Dermis microvascular lymphatic vessel endothelial cell (primary cell): ENCODE measurements at regions not wholly inside any gene's neighbourhood (a gene's known extent, or its start where the extent isn't known, plus 50 kb on each side); places are given as distances from the start of the nearest gene placed in this dataset.

ENCODE experiments used
- DNase-seq, 2 donors: peaks; one replicate each; pipeline versions ENCODE4 v3.0.0 to v3.0.0-alpha.2; 2010; ENCODE audit warnings: low read depth in 2 of 2

DNA sequence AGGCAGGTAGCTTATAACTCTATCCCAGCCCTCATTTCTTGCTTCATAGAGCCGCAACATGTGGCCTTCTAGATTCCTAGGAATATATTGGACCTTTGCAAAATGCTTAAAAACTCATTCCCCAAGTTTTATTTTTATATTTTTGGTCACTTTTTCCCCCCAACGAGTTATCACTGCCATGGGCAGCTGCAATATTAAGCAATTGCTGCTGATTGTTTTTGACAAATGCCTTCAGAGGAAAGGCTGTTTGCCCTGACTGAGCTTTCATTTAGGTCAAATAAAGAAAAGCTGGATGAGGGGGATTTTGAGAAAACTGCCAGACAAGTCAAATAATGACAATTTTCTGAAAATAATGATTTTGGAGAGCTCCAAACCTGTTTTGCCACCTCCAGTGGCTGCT is 976.9 kb upstream of the MBL2 start:
- no peak for DNase-seq

- no peak for DNase-seq
These were observed 975.7 kb upstream of the MBL2 start for GRCh38 chr10:53748319-53748718.

- DNase-seq, result no peak
These were observed 972.2 kb upstream of the MBL2 start for GRCh38 chr10:53744746-53745145.

- no peak for DNase-seq
These were observed 971.6 kb upstream of the MBL2 start for GRCh38 chr10:53744176-53744575.

- no peak for DNase-seq
These were observed 964.5 kb upstream of the MBL2 start for GRCh38 chr10:53737132-53737531.

- no peak for DNase-seq
These were observed 954.3 kb upstream of the MBL2 start for GRCh38 chr10:53726921-53727320.

- no peak for DNase-seq
These were observed 952.0 kb upstream of the MBL2 start for GRCh38 chr10:53724581-53724980.

GRCh38 chr10:53719658-53720057 is 947.1 kb upstream of the MBL2 start:
- DNase-seq, result no peak

GRCh38 chr10:53716156-53716555 is 943.6 kb upstream of the MBL2 start:
- no peak for DNase-seq

DNA sequence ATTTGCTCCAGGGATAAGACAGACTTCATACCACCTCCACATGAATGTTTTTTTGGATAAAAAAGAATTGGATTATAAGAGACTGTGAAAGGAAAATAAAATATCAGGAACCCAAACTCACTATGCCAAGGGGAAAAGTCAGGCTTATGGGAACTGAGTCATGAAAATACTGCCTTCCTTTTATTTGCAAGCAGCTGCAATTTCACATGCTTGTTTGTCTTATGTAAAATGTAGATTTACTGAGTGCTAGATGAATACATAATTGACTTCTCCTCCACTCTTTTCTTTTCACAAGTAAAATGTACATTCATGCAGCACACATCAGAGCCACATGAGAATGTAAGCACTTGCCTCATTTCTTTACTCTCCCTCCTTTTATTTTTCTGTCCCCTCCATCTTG is 940.8 kb upstream of the MBL2 start:
- DNase-seq, result no peak

DNA sequence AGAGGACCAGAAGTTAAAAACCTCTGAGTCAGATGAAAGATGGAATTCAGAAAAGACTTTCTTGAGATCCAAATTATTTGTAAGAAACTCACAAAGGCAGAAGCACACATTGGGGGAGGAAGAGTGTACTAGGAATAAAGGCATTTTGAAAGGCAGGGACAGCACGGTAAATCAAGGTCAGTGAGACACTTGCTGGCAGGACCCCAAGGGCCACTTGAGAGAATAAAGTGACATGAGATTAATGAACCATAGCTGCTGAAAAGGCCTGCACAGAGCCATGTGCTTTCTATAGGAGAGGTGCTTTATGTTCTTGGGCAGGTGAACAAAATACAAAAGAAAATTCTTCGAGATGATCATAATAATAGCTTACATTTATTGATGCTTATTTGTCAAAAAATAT is 929.9 kb upstream of the MBL2 start:
- DNase-seq, result no peak

DNA sequence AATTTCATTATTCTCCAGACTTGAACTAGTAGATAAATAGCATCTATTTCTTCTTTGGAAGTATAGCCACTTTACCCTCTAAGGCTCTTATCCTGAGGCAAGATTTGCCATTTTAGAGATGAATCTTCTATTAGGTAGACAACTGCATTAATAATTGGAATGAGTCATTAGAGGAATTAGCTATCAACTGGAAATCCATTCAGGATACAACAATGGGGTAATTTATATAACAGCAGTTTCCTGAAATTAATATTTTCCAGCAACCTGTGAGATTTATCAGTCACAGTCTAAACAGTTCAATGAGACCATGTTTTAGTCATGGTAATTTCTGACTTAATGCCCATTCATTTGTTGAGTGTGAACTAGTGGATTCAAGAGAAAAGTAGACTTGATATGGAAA is 928.6 kb upstream of the MBL2 start:
- no peak for DNase-seq

DNA sequence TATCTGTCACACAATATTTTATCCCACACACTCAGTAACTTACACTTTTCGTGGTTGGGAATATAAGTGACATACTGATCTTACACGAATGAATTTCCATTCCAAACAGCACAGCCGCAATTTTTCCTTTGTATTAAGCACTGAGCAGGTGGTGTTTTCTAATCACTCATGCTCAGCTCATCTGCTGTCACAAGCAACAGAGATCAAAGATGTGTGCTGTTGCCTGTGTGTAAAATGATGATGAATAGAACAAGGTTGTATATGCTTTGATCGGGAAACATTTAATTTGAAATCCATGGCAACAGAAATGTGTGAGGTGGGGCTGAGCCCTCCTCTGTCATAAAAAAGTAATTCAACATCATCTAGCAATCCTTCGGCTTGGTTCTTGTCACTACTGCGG is 927.7 kb upstream of the MBL2 start:
- DNase-seq, result no peak

DNA sequence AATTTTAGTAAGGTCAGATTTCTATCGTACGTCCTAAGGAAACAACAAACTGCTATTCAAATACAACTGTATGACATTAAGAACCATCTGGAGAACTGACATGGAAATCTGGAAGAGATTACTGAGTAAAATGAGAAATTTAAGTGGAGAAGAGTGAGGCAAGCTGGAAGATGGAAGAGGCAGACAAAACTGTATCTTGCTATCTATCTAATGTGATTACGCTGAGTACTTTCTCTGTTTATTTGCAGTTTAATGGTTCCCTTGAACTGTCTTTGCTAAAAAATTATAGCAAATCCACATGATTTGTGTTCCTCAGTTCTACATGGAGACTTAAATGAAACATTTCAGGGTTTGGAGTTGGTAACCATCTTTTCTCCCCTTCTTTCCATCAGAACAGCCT is 927.1 kb upstream of the MBL2 start:
- no peak for DNase-seq

GRCh38 chr10:53699231-53699630 is 926.6 kb upstream of the MBL2 start:
- DNase-seq, result no peak

GRCh38 chr10:53697038-53697437 is 924.5 kb upstream of the MBL2 start:
- DNase-seq, result no peak

DNA sequence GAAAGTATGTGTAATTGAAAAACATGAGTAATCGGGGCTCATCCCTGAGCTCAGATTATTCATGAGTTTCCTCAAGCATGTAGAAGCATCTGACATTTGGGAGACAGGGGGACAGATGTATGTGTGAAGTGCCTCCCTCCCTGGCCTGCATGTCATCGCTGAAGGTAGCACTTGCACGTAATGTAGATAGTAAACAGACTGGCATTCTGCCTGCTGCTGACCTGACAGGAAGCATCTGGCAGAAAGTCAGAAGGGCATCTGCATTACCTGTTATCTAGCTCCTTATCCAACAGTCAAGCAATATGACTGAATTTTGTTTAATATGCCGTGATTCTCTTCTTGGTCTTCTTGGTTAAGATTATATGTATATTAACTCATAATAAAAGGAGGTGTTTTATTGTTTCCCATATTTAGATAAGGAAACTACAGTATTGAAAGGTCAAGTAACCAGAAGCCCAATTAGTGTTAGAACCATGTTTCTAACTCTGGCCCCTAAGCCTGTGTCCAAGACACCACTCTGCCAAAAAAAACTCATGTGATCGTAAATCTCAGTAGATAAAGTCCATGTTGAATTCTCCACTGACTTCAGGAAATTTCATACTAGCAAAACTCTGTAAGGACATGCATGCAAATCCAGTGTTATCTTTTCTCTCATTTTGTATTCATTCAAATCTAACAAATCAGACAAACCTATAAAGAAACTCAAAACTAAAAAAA is 918.1 kb upstream of the MBL2 start:
- no peak for DNase-seq

DNA sequence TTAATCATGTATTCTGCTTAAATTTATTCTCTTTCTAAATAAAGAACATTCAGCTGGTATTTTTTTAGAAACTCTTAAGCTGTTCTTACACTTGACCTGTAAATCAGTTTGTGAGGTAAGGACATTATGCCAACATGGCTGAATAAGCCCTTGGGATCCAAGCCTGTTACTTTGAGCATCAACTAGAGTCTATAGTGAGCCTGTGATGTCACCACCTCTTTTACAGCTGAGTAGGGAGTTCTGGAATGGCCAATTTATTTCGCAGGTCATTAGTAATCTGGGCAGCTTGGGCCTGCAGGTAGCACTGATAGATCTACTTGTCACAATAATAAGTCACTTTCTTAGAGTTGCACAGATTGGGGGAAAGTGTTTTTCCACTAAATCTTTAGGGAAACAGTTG is 915.2 kb upstream of the MBL2 start:
- DNase-seq, result no peak

DNA sequence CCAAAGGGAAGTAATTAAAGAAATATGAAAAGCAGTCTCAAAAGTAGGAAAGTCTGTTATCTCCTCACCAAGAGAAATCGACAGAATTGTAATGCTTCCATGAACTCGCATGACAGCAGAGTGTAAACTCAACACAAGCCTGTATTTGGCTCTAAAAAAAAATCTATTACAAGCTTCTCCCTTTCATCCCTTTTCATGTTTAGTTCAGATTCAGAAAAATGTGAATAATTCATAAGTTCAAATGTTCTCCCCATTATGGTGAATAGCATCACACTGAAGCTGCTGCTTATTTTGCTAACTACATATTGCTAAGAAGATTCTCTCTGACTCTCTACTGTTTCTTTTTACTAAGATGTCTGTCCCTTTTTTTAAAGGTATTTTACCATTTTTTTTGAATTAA is 910.3 kb upstream of the MBL2 start:
- no peak for DNase-seq

DNA sequence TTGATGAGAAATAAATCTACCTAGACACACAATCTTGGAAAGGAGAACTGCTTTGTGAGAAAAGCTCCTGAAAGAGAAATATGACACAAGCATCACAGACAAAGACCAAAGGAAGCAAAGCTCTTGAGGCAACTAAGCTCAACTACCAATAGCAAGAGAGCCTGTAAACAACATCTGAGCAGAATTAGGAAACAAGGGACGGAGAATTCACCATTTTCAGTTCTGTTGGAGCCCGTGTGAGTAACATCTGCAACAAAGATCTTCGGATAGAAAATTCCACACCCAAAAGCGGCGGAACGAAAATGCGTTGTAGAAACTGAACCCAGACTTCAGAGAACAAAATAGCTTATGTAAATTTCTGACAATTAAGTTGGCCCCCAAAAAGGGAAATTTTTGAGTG is 909.9 kb upstream of the MBL2 start:
- no peak for DNase-seq

DNA sequence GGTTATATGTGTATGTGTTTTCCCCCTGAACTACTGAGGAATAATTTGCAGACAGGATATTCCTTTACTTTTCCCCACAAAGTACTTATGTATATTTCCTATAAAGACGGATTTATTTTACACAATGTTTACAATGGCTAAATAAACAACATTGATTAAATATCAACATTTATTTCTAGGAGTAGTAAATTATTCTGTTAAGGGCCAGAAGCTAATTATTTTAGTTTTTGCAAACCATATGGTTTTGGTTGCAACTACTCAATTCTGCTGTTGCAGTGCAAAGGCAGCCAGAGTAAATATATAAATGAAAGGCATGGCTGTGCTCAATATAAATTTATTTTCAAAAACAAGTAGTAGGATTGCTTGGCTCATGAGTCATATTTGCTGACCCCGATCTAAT is 907.1 kb upstream of the MBL2 start:
- no peak for DNase-seq

DNA sequence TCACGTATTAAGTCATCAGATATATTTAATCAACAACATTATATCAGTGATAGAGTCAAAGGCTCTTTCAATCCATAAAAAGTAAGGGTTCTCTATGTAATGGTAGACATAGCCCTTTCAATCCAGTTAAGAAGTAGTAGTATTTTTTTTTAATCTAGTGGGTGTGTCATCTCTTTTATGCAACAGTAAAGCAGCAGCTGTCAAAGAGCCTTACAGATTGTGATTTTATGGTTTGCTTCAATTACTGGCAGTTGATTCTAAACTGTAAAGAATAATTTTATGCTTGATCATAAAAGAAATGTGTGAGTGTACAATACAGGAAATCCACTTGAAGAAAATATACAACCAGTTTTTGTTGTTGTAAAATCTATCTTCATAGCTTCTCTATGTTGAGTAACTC is 902.6 kb upstream of the MBL2 start:
- DNase-seq, result no peak

DNA sequence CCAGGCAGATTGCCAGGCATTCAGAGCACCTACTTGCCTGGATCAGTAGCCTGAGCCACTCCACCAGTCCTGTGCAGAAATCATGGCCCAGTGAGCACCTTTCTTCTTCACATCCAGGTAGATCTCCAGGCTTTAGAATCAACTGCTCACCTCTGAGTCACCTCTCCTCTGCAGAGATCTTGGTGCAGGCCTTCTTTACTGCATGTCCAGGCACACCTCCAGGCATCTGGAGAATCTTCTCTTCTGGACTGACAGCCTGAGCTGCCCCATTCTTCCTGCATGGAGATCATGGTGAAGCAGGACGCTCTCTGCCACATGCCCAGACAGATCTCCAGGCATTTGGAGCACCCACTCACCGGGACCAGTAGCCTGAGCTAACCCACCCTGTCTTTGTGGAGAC is 894.5 kb upstream of the MBL2 start:
- DNase-seq, result no peak
